HCT116 (cell line): ENCODE measurements at regions not wholly inside any gene's neighbourhood (a gene's known extent, or its start where the extent isn't known, plus 50 kb on each side); places are given as distances from the start of the nearest gene placed in this dataset.

Experiments used
- CBX3 ChIP-seq: IDR thresholded peaks from 2 replicates; pipeline ENCODE4 v1.6.1; 2012; ENCODE audit warnings: low read depth
- CEBPB ChIP-seq: IDR thresholded peaks from 2 replicates; pipeline ENCODE4 v1.6.1; 2012; ENCODE audit warnings: low read depth
- CTCF ChIP-seq, 3 experiments: fragments of 200-600 bp in 1 of 3; sonication (generic) in 1 of 3; IDR thresholded peaks in 2 of 3; conservative IDR thresholded peaks in 1 of 3; 2 replicates each; pipeline ENCODE4 v1.5.1; 2012 to 2017; ENCODE audit warnings: low read depth in 2 of 3, low read length in 2 of 3, antibody characterized with exemption in 1 of 3, borderline replicate concordance in 1 of 3, control low read depth in 1 of 3, mild to moderate bottlenecking in 1 of 3, mixed read lengths in 1 of 3, mixed run types in 1 of 3, moderate library complexity in 1 of 3; ENCODE audit not compliant: insufficient read depth in 1 of 3
- EZH2 ChIP-seq: fragments of 200-600 bp; sonication (generic); IDR thresholded peaks from 2 replicates; pipeline ENCODE4 v1.6.1; 2017; ENCODE audit warnings: antibody characterized with exemption, mixed run types
- EZH2phosphoT487 ChIP-seq: fragments of 200-600 bp; IDR thresholded peaks from 2 replicates; pipeline ENCODE4 v1.6.1; 2018; ENCODE audit warnings: antibody characterized with exemption, borderline replicate concordance
- JUND ChIP-seq: IDR thresholded peaks from 2 replicates; pipeline ENCODE4 v1.6.1; 2012
- POLR2A ChIP-seq: IDR thresholded peaks from 2 replicates; pipeline ENCODE4 v1.7.0; 2011; ENCODE audit warnings: borderline replicate concordance; ENCODE audit not compliant: insufficient read depth, insufficient read length; ENCODE audit errors: extremely low read depth
- POLR2AphosphoS5 ChIP-seq: IDR thresholded peaks from 2 replicates; pipeline ENCODE4 v1.6.1; 2011; ENCODE audit warnings: mild to moderate bottlenecking, low read depth, low read length, moderate library complexity
- RAD21 ChIP-seq: IDR thresholded peaks from 2 replicates; pipeline ENCODE4 v1.6.1; 2012; ENCODE audit warnings: low read depth, mild to moderate bottlenecking
- SIN3A ChIP-seq: IDR thresholded peaks from 2 replicates; pipeline ENCODE4 v1.6.1; 2012; ENCODE audit warnings: low read depth
- TCF7L2 ChIP-seq: IDR thresholded peaks from 2 replicates; pipeline ENCODE4 v1.7.0; 2011; ENCODE audit warnings: borderline replicate concordance, inconsistent platforms; ENCODE audit not compliant: insufficient read depth, insufficient read length; ENCODE audit errors: extremely low read depth
- ZNF274 ChIP-seq: fragments of 200-500 bp; sonication (Bioruptor generic); IDR thresholded peaks from 2 replicates; pipeline ENCODE4 v1.6.1; 2014; ENCODE audit warnings: mild to moderate bottlenecking, low read depth, low read length, inconsistent platforms
- TF ChIP-seq, protein P1 (sequence below): IDR thresholded peaks from 2 replicates; pipeline ENCODE4 v1.6.1; 2012

DNA sequence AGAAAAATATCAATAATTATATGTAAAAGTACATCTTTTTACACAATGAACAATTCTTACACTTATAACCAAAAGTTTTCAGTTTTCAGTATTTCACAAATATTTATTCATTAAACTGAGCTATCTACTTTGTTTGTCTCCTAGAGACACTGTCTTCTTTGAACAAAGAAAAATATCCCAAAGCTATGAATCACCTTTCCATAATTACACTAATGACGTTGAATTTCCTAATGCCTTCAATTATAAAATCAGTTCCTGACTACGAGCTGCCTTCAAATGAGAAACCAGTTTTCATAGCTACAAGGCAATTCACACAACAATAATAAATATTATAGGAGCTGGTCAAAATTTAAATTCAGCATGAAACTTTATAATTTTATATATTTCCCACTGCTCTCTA, 201.8 kb upstream of the BRINP3 start:
- TF ChIP-seq JUND (no peak), CTCF (IDR thresholded peaks at IDR 0.05 in 2 of 3, conservative IDR thresholded peaks at IDR 0.05 in 1 of 3; ENCODE audit: borderline replicate concordance in 1 of 3, insufficient read depth in 1 of 3, low read depth in 2 of 3, low read length in 2 of 3) (no peak), EZH2phosphoT487 (no peak), SIN3A (no peak), EZH2 (no peak), POLR2A (no peak), CEBPB (no peak), POLR2AphosphoS5 (no peak), ZNF274 (no peak), RAD21 (no peak), CBX3 (no peak), TCF7L2 (no peak)
- TF ChIP-seq, protein P1, sequence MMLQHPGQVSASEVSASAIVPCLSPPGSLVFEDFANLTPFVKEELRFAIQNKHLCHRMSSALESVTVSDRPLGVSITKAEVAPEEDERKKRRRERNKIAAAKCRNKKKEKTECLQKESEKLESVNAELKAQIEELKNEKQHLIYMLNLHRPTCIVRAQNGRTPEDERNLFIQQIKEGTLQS = no peak
